ENCODE measurements at regions not wholly inside any gene's neighbourhood (a gene's known extent, or its start where the extent isn't known, plus 50 kb on each side); places are given as distances from the start of the nearest gene placed in this dataset.

DNA sequence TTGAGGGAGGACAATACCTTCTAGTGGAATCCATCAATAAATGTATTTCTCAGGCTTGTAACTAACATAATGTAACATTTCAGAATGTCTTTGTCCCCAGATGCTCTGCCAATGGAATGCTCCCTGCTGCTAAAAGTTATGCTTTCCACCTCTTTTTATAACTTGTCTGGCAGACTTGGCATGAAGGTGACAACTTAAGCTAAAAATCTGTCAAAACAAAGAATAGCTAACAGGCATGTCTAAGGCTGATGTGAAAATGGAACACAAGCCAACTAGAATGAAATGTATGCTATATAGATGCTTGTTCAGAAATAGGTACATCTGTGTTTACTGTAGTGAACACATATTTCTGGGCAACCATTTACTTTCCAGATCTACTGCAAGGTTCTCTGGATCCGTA, 467.9 kb downstream of the MRPL39 start:
- TF ChIP-seq POLR2A (IDR thresholded peaks at IDR 0.05) (no peak), EP300 (IDR thresholded peaks at IDR 0.05) (no peak)
- TF ChIP-seq, protein P1, sequence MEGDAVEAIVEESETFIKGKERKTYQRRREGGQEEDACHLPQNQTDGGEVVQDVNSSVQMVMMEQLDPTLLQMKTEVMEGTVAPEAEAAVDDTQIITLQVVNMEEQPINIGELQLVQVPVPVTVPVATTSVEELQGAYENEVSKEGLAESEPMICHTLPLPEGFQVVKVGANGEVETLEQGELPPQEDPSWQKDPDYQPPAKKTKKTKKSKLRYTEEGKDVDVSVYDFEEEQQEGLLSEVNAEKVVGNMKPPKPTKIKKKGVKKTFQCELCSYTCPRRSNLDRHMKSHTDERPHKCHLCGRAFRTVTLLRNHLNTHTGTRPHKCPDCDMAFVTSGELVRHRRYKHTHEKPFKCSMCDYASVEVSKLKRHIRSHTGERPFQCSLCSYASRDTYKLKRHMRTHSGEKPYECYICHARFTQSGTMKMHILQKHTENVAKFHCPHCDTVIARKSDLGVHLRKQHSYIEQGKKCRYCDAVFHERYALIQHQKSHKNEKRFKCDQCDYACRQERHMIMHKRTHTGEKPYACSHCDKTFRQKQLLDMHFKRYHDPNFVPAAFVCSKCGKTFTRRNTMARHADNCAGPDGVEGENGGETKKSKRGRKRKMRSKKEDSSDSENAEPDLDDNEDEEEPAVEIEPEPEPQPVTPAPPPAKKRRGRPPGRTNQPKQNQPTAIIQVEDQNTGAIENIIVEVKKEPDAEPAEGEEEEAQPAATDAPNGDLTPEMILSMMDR (IDR thresholded peaks at IDR 0.05), result no peak
